ENCODE measurements at regions not wholly inside any gene's neighbourhood (a gene's known extent, or its start where the extent isn't known, plus 50 kb on each side); places are given as distances from the start of the nearest gene placed in this dataset.

DNA sequence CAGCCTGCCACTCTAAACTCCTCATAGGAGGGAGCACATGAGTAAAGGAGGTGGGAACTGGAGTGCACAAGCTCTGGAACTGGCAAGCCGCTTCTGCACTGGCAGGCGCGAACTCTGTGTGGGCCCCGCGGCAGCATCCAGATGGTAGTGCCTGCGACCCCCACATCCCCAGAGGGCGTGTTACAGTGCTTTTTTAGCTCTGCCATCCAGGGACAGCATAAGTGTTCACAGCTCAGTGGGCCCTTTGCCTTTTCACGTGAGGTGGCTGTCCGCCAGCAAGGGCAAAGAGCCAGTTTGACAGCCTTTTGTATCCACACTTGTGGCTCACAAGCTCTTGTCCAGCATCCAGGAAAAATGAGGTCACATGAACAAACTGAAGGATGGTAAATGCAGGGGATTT is 581.6 kb upstream of the DIAPH2 start:
- TF ChIP-seq, protein P1, sequence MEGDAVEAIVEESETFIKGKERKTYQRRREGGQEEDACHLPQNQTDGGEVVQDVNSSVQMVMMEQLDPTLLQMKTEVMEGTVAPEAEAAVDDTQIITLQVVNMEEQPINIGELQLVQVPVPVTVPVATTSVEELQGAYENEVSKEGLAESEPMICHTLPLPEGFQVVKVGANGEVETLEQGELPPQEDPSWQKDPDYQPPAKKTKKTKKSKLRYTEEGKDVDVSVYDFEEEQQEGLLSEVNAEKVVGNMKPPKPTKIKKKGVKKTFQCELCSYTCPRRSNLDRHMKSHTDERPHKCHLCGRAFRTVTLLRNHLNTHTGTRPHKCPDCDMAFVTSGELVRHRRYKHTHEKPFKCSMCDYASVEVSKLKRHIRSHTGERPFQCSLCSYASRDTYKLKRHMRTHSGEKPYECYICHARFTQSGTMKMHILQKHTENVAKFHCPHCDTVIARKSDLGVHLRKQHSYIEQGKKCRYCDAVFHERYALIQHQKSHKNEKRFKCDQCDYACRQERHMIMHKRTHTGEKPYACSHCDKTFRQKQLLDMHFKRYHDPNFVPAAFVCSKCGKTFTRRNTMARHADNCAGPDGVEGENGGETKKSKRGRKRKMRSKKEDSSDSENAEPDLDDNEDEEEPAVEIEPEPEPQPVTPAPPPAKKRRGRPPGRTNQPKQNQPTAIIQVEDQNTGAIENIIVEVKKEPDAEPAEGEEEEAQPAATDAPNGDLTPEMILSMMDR (conservative IDR thresholded peaks at IDR 0.05; ENCODE audit: low read depth, low read length), result no peak
- TF ChIP-seq EZH2phosphoT487 (IDR thresholded peaks at IDR 0.05; ENCODE audit: borderline replicate concordance, low read length) (no peak), EZH2 (IDR thresholded peaks at IDR 0.05; ENCODE audit: low read length, unreplicated experiment) (no peak)
